Head of caudate nucleus (tissue), 42 donors: ENCODE measurements at regions not wholly inside any gene's neighbourhood (a gene's known extent, or its start where the extent isn't known, plus 50 kb on each side); places are given as distances from the start of the nearest gene placed in this dataset.
"Not testable (repeated sequence)": the region's sequence is repeated elsewhere in the genome, so short reads cannot be mapped to it uniquely, and the experiment has no call there.

Source experiments
- DNase-seq, 42 donors: peaks; one replicate each; pipeline versions ENCODE4 v3.0.0 to v3.0.0-alpha.2; 2020 to 2021; ENCODE audit warnings: mixed read lengths in 7 of 42
- intact Hi-C: fragments of 100-400 bp; cut with DNase I; formaldehyde crosslinking; loops from one replicate; pipeline ENCODE4 v1.15.0; 2022

DNA sequence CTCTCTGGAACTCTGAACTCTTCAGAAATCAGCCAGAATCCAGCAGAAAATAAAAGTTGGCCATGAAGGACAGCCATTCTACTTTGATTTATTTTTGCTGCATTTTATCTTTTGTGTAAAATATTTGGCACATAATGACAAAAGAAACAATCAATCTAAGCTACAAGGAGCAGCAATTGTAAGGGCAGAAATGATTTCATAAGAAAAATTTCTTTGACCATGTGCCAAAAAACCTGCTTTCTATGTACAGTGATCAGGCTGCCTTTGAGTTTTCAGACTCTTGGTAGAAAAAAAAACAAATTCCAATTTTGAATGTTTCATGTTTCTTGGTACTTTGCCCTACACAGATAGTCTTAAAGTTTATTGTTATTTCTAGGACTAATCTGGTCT lies 69.8 kb upstream of the SLC1A3 start:
- DNase-seq: no peak
- intact Hi-C loops: no loop called here

DNA sequence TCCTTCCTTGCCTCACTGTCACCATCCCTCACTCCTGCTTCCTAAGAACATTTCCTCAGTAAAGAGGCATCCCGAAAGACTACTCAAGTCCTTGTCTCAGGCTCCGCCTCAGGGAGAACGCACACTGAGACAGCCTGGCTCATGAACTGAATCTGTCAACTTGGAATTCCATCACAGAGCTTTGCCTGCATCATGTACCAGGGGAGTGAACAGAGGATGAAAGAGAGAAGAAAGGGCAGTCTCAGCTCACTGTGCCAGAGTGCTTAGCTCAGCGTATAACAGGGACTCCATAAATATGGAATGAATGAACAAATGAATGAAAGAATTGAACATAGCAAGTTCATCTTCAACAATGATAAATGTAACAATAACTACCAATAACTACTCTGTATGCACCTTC lies 68.7 kb upstream of the SLC1A3 start:
- DNase-seq: peak in 3 of 42 donors; percentile 24 to 46 (median 27)
- intact Hi-C loops: no loop called here

DNA sequence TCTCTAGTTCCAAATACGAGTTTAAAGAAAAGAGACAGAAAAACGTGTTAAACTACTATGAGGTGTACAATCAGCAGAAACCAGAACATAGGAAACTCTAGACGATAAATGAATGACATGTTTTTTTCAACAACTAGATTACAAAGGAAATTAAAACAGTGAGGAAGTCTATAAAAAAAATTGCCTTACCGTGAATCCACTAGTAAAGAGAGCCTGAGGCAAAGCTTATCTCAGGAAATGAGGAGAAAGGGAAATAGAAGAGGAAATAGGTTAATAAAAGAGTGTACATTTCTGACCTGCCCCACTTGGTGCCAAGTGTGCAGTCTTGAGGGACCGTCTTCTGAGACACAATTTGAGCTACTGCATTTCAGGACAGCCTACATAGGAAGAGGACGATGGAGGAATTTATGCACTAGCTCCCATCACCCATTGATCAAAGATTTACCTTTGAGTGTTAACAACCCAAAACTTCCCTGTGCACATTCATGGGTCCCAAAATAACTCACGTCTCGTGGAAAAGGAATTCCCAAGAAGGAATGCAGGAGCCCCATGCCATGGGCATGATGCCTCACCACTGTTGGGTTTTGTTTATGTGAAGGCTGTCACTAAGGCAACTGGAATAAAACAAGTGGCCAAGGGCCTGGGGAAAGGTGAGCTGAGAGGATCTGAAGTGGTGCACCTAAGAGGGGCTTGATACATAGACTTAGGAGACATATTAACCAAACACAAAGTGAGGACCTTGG lies 53.6 kb upstream of the SLC1A3 start:
- intact Hi-C loops: no loop called here
- no peak for DNase-seq

DNA sequence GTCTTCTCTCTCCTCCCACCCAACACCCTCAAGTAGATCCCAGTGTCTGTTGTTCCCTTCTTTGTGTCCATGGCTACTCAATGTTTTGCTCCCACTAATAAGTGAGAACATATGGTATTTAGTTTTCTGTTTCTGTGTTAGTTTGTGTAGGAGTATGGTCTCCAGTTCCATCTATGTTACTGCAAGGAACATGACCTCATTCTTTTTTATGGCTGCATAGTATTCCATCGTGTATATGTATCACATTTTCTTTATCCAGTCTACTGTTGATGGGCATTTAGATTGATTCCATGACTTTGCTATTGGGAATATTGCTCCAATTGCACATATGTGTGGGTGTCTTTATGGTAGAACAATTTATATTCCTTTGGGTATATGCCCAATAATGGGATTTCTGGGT lies 51.4 kb upstream of the SLC1A3 start:
- DNase-seq, intact Hi-C loops: not testable (repeated sequence)
